ENCODE measurements at regions not wholly inside any gene's neighbourhood (a gene's known extent, or its start where the extent isn't known, plus 50 kb on each side); places are given as distances from the start of the nearest gene placed in this dataset.

DNA sequence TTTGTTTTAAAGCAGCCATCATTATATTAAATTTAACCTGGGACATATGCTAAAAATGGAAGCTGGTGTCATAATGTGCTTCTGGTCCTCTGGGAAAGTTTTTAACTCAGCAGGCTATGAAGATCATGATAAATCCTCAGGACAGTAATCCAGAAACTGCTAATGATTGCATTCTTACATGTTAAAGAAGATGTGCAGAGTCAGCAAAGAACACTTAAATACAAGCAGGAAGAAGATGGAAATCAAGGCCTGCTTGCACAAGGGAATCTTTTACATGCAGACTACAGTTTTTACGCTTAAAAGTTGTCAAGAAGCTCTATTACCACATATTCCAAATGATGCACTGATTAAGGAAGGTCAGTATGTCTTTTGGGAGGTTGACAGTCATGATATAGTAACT is 246.0 kb upstream of the PTPRD start:
- TF ChIP-seq POLR2AphosphoS5 (IDR thresholded peaks at IDR 0.05; ENCODE audit: low read depth, low read length) (no peak), TAF1 (IDR thresholded peaks at IDR 0.05; ENCODE audit: borderline replicate concordance, insufficient read depth, low read length) (no peak), REST (IDR thresholded peaks at IDR 0.05; ENCODE audit: insufficient read depth in 1 of 2, low read depth in 2 of 2, low read length in 2 of 2) (no peak)

All from PFSK-1 (cell line).